CD4-positive, alpha-beta T cell treated with Interleukin-15 for 1 hour (primary cell): ENCODE measurements at regions not wholly inside any gene's neighbourhood (a gene's known extent, or its start where the extent isn't known, plus 50 kb on each side); places are given as distances from the start of the nearest gene placed in this dataset.

Experiments used
- DNase-seq: peaks from one replicate; pipeline ENCODE4 v3.0.0-alpha.2; 2020

GRCh38 chr13:78420814-78421213 lies 182.5 kb downstream of the POU4F1 start:
- DNase-seq = no peak

- DNase-seq = no peak
Measured at GRCh38 chr13:78413887-78414553, 189.3 kb downstream of the POU4F1 start.

- no peak for DNase-seq
Measured at GRCh38 chr13:78410847-78411246, 192.5 kb downstream of the POU4F1 start.

GRCh38 chr13:78410164-78410563 lies 193.2 kb downstream of the POU4F1 start:
- DNase-seq = no peak

GRCh38 chr13:78409172-78409571 lies 194.2 kb downstream of the POU4F1 start:
- DNase-seq = no peak

- DNase-seq = no peak
Measured at GRCh38 chr13:78404846-78405360, 198.4 kb downstream of the POU4F1 start.

GRCh38 chr13:78402708-78403400 lies 200.5 kb downstream of the POU4F1 start:
- no peak for DNase-seq

- no peak for DNase-seq
Measured at GRCh38 chr13:78401873-78402707, 201.3 kb downstream of the POU4F1 start.

GRCh38 chr13:78398743-78399410 lies 204.5 kb downstream of the POU4F1 start:
- no peak for DNase-seq

- DNase-seq = no peak
Measured at GRCh38 chr13:78393286-78394142, 209.8 kb downstream of the POU4F1 start.

- DNase-seq = no peak
Measured at GRCh38 chr13:78383899-78384298, 219.5 kb downstream of the POU4F1 start.

- DNase-seq = no peak
Measured at GRCh38 chr13:78383071-78383484, 220.3 kb downstream of the POU4F1 start.

GRCh38 chr13:78382491-78382890 lies 220.9 kb downstream of the POU4F1 start:
- no peak for DNase-seq

- no peak for DNase-seq
Measured at GRCh38 chr13:78376822-78377221, 226.5 kb downstream of the POU4F1 start.

- no peak for DNase-seq
Measured at GRCh38 chr13:78376033-78376432, 227.3 kb downstream of the POU4F1 start.

- DNase-seq = no peak
Measured at GRCh38 chr13:78372581-78372980, 230.8 kb downstream of the POU4F1 start.

- no peak for DNase-seq
Measured at GRCh38 chr13:78370231-78370630, 233.1 kb downstream of the POU4F1 start.

- DNase-seq = no peak
Measured at GRCh38 chr13:78364711-78365110, 238.6 kb downstream of the POU4F1 start.

- DNase-seq = no peak
Measured at GRCh38 chr13:78341032-78341431, 262.3 kb downstream of the POU4F1 start.

GRCh38 chr13:78339927-78340326 lies 263.4 kb downstream of the POU4F1 start:
- no peak for DNase-seq

- no peak for DNase-seq
Measured at GRCh38 chr13:78334059-78334458, 269.3 kb downstream of the POU4F1 start.

- DNase-seq = no peak
Measured at GRCh38 chr13:78326633-78327032, 276.7 kb downstream of the POU4F1 start.
